DND-41 (cell line): ENCODE measurements at regions not wholly inside any gene's neighbourhood (a gene's known extent, or its start where the extent isn't known, plus 50 kb on each side); places are given as distances from the start of the nearest gene placed in this dataset.

Experiments used
- ATAC-seq: fragments of 200-7000 bp; cut with Tn5 transposase; 3 replicates; pipeline ENCODE4 v1.9.1; 2021; ENCODE audit warnings: low read depth; ENCODE audit not compliant: insufficient read depth
- DNase-seq: peaks from one replicate; pipeline ENCODE4 v3.0.0-alpha.2; 2020
- H2AFZ ChIP-seq: 2 replicates; pipeline ENCODE4 v1.6.0; 2012; ENCODE audit warnings: low read depth, low read length
- H3K27ac ChIP-seq: 2 replicates; pipeline ENCODE4 v1.5.1; 2012; ENCODE audit warnings: low read length, inconsistent platforms
- H3K27me3 ChIP-seq: fragments of 200-600 bp; sonication (generic); 2 replicates; pipeline ENCODE4 v1.6.0; 2012; ENCODE audit warnings: low read length, mild to moderate bottlenecking, inconsistent platforms; ENCODE audit not compliant: insufficient read depth, poor library complexity
- H3K36me3 ChIP-seq: 2 replicates; pipeline ENCODE4 v1.5.1; 2012; ENCODE audit warnings: low read length, inconsistent platforms; ENCODE audit not compliant: insufficient read depth
- H3K4me1 ChIP-seq: 2 replicates; pipeline ENCODE4 v1.5.1; 2012; ENCODE audit warnings: mild to moderate bottlenecking, low read length; ENCODE audit not compliant: insufficient read depth
- H3K4me2 ChIP-seq: 2 replicates; pipeline ENCODE4 v1.6.0; 2012; ENCODE audit warnings: mild to moderate bottlenecking, moderate library complexity, low read length, inconsistent platforms; ENCODE audit not compliant: insufficient read depth
- H3K4me3 ChIP-seq, 2 experiments: fragments of 200-600 bp in 1 of 2; shearing (Covaris generic) in 1 of 2; 2 replicates each; pipeline ENCODE4 v1.5.1; 2012 to 2016; ENCODE audit warnings: inconsistent platforms in 2 of 2, low read length in 2 of 2, mild to moderate bottlenecking in 2 of 2, low read depth in 1 of 2, moderate library complexity in 1 of 2
- H3K79me2 ChIP-seq: 2 replicates; pipeline ENCODE4 v1.6.0; 2012; ENCODE audit warnings: low read length, inconsistent platforms; ENCODE audit not compliant: insufficient read depth
- H3K9ac ChIP-seq: 2 replicates; pipeline ENCODE4 v1.6.0; 2012; ENCODE audit warnings: low read depth, mild to moderate bottlenecking, inconsistent platforms, low read length, moderate library complexity
- H3K9me3 ChIP-seq: 2 replicates; pipeline ENCODE4 v1.5.1; 2012; ENCODE audit warnings: low read length, moderate library complexity, mild to moderate bottlenecking, inconsistent platforms; ENCODE audit not compliant: insufficient read depth, severe bottlenecking
- H4K20me1 ChIP-seq: 2 replicates; pipeline ENCODE4 v1.6.0; 2012; ENCODE audit warnings: low read length; ENCODE audit not compliant: insufficient read depth
- CTCF ChIP-seq: IDR thresholded peaks from 2 replicates; pipeline ENCODE4 v1.5.1; 2012; ENCODE audit warnings: borderline replicate concordance, low read length, moderate library complexity, mild to moderate bottlenecking; ENCODE audit not compliant: poor library complexity, severe bottlenecking; ENCODE audit errors: extremely low read depth
- EZH2 ChIP-seq: IDR thresholded peaks from 3 replicates; pipeline ENCODE4 v1.6.1; 2012; ENCODE audit warnings: borderline replicate concordance, low read depth, mild to moderate bottlenecking, moderate library complexity, low read length, inconsistent platforms; ENCODE audit not compliant: severe bottlenecking

GRCh38 chr1:83673312-83673711, 325.6 kb downstream of the TTLL7 start:
- H3K4me3 ChIP-seq: no peak overlapping the region
- no peak overlapping the region for H3K4me2 ChIP-seq
- no peak overlapping the region for H3K9ac ChIP-seq
- H3K79me2 ChIP-seq: no peaks in the 10 kb centered on the region
- no peaks in the 10 kb centered on the region for H3K4me1 ChIP-seq
- ATAC-seq: peak; percentile 19; the same call in 1 of the 3 replicates
- no peaks in the 10 kb centered on the region for H3K36me3 ChIP-seq
- H4K20me1 ChIP-seq: no peaks in the 10 kb centered on the region
- DNase-seq: no peak
- TF ChIP-seq CTCF: no peak
- no peak for TF ChIP-seq EZH2
- no peak overlapping the region for H2AFZ ChIP-seq
- H3K9me3 ChIP-seq: no peaks in the 10 kb centered on the region
- no peaks in the 10 kb centered on the region for H3K27me3 ChIP-seq
- no peak overlapping the region for H3K27ac ChIP-seq

DNA sequence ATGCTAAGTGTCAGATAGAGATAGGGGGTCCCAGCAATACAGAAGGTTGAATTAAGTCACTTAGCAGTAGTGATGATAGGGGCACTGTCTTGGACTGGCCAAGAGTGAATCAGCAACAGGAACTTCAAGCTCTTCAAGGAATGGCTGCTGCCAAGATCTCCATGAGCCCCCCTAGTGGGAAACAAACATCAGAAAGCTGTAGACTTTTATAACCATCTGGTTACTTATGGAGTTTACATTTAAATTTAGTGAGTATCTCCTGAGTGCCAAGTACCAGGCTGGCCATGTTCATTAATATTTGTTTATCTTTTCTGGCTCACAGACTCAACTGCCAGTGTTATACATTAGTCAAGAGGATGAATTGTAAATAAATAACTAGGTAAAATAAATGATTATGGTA, 327.3 kb downstream of the TTLL7 start:
- Histone ChIP-seq H3K36me3 (no peaks in the 10 kb centered on the region), H3K9ac (no peak overlapping the region), H3K4me3 (no peak overlapping the region), H3K27ac (no peak overlapping the region), H2AFZ (no peak overlapping the region), H3K79me2 (no peaks in the 10 kb centered on the region), H3K9me3 (no peaks in the 10 kb centered on the region), H3K4me1 (no peaks in the 10 kb centered on the region), H3K4me2 (no peak overlapping the region), H3K27me3 (no peaks in the 10 kb centered on the region), H4K20me1 (no peaks in the 10 kb centered on the region)
- ATAC-seq (no peak), DNase-seq (no peak)
- TF ChIP-seq EZH2 (no peak), CTCF (no peak)

DNA sequence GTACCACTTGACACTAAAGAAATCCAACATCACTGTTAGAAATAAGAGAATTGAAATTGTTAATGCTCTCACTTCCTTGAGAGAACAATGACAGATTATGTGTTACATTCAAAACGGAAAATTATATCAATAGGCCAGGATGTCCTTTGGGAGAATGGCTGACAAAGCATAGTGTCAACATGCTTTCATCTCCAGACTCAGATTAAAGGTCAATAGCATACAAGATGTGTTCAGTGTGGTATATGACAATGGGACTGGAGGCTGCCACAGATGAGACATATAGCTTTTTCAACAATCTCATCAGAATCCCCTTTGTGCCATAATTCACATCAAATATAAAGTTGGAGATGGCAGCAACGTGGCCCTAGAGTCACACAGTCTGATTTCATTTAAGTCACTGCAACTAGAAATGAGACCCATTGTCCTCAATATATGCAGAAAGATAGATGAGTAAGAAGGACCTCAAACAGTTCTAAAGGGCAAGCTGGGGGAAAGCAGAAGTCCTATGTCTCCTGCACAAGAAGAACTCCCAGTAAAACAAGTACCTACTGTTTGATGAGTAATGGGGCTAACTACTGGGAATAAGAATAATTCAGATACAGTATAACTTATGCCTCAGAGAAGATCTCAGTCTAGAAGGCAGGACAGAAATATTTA, 327.9 kb downstream of the TTLL7 start:
- Histone ChIP-seq H3K36me3 (no peaks in the 10 kb centered on the region), H3K9ac (no peak overlapping the region), H3K27ac (no peak overlapping the region), H4K20me1 (no peaks in the 10 kb centered on the region), H3K4me3 (no peak overlapping the region), H3K9me3 (no peaks in the 10 kb centered on the region), H3K79me2 (no peaks in the 10 kb centered on the region), H3K27me3 (no peaks in the 10 kb centered on the region), H3K4me1 (no peaks in the 10 kb centered on the region), H2AFZ (no peak overlapping the region), H3K4me2 (no peak overlapping the region)
- TF ChIP-seq EZH2 (no peak), CTCF (no peak)
- DNase-seq (no peak), ATAC-seq (no peak)
